HepG2 (cell line): ENCODE measurements at regions not wholly inside any gene's neighbourhood (a gene's known extent, or its start where the extent isn't known, plus 50 kb on each side); places are given as distances from the start of the nearest gene placed in this dataset.
A peak's percentile ranks its signal among the peaks of the same experiment; 100 is the strongest.

Source experiments
- AGO2 ChIP-seq: fragments of 200-400 bp; formaldehyde crosslinking; optimal IDR thresholded peaks from 2 replicates; pipeline ENCODE3; 2017; ENCODE audit warnings: mild to moderate bottlenecking, low read depth, low read length, moderate library complexity
- ATM ChIP-seq: fragments of 450-650 bp; IDR thresholded peaks from 2 replicates; pipeline ENCODE4 v1.7.1; 2017; ENCODE audit warnings: mild to moderate bottlenecking, borderline replicate concordance
- BRCA1 ChIP-seq: sonication (generic); formaldehyde crosslinking; IDR thresholded peaks from 2 replicates; pipeline ENCODE4 v1.4.0; 2020; ENCODE audit warnings: missing genetic modification reagents
- DNMT1 ChIP-seq: sonication (generic); formaldehyde crosslinking; IDR thresholded peaks from 2 replicates; pipeline ENCODE4 v1.5.1; 2020; ENCODE audit warnings: mild to moderate bottlenecking, missing genetic modification reagents
- FLYWCH1 ChIP-seq: sonication (generic); formaldehyde crosslinking; IDR thresholded peaks from 2 replicates; pipeline ENCODE4 v1.8.1; 2023; ENCODE audit warnings: mild to moderate bottlenecking, missing genetic modification reagents
- FOXO1 ChIP-seq: sonication (generic); formaldehyde crosslinking; IDR thresholded peaks from 2 replicates; pipeline ENCODE4 v1.4.0; 2020; ENCODE audit warnings: missing genetic modification reagents
- GLI4 ChIP-seq: sonication (generic); formaldehyde crosslinking; IDR thresholded peaks from 2 replicates; pipeline ENCODE4 v1.5.1; 2020; ENCODE audit warnings: missing genetic modification reagents, mild to moderate bottlenecking, moderate library complexity, borderline replicate concordance
- JUNB ChIP-seq: sonication (generic); formaldehyde crosslinking; IDR thresholded peaks from 2 replicates; pipeline ENCODE4 v1.8.0; 2022; ENCODE audit warnings: missing genetic modification reagents, mild to moderate bottlenecking, borderline replicate concordance
- JUND ChIP-seq: sonication (generic); formaldehyde crosslinking; IDR thresholded peaks from 2 replicates; pipeline ENCODE4 v1.8.0; 2022; ENCODE audit warnings: mild to moderate bottlenecking, missing genetic modification reagents
- KLF6 ChIP-seq: IDR thresholded peaks from 2 replicates; pipeline ENCODE4 v1.8.0; 2016; ENCODE audit warnings: missing biosample characterization, missing genetic modification reagents
- KMT2B ChIP-seq: IDR thresholded peaks from 2 replicates; pipeline ENCODE4 v1.6.1; 2016; ENCODE audit warnings: missing genetic modification reagents, missing compliant biosample characterization
- MEIS2 ChIP-seq: sonication (generic); formaldehyde crosslinking; IDR thresholded peaks from 2 replicates; pipeline ENCODE4 v1.9.0; 2021; ENCODE audit warnings: mild to moderate bottlenecking, missing genetic modification reagents
- RXRB ChIP-seq: IDR thresholded peaks from 2 replicates; pipeline ENCODE4 v1.6.1; 2016; ENCODE audit warnings: borderline replicate concordance, missing genetic modification reagents, missing compliant biosample characterization
- SETDB1 ChIP-seq: sonication (generic); formaldehyde crosslinking; IDR thresholded peaks from 2 replicates; pipeline ENCODE4 v1.5.1; 2020; ENCODE audit warnings: missing genetic modification reagents, mild to moderate bottlenecking, borderline replicate concordance
- SSRP1 ChIP-seq: IDR thresholded peaks from 2 replicates; pipeline ENCODE4 v1.6.1; 2016; ENCODE audit warnings: control low read depth
- ZBTB8A ChIP-seq: sonication (generic); formaldehyde crosslinking; IDR thresholded peaks from 2 replicates; pipeline ENCODE4 v1.4.0; 2020; ENCODE audit warnings: mild to moderate bottlenecking, low read depth, missing genetic modification reagents, borderline replicate concordance
- ZEB1 ChIP-seq: IDR thresholded peaks from 2 replicates; pipeline ENCODE4 v1.6.1; 2012; ENCODE audit warnings: mild to moderate bottlenecking, low read depth, inconsistent platforms; ENCODE audit not compliant: insufficient replicate concordance
- ZNF101 ChIP-seq: sonication (generic); formaldehyde crosslinking; IDR thresholded peaks from 2 replicates; pipeline ENCODE4 v1.4.0; 2020; ENCODE audit warnings: mild to moderate bottlenecking, low read depth, missing genetic modification reagents, borderline replicate concordance
- ZNF143 ChIP-seq: sonication (generic); formaldehyde crosslinking; IDR thresholded peaks from 2 replicates; pipeline ENCODE4 v1.4.0; 2020; ENCODE audit warnings: missing genetic modification reagents
- ZNF296 ChIP-seq: sonication (generic); formaldehyde crosslinking; conservative IDR thresholded peaks from 2 replicates; pipeline ENCODE4 v1.5.0; 2020; ENCODE audit warnings: mild to moderate bottlenecking, missing genetic modification reagents
- ZNF414 ChIP-seq: sonication (generic); formaldehyde crosslinking; IDR thresholded peaks from 2 replicates; pipeline ENCODE4 v1.5.0; 2020; ENCODE audit warnings: missing genetic modification reagents
- ZNF598 ChIP-seq: sonication (generic); formaldehyde crosslinking; IDR thresholded peaks from 2 replicates; pipeline ENCODE4 v1.5.1; 2020; ENCODE audit warnings: mild to moderate bottlenecking, missing genetic modification reagents, borderline replicate concordance
- ZNF761 ChIP-seq: sonication (generic); formaldehyde crosslinking; conservative IDR thresholded peaks from 2 replicates; pipeline ENCODE4 v1.4.0; 2020; ENCODE audit warnings: mild to moderate bottlenecking, missing genetic modification reagents
- ZNF766 ChIP-seq: sonication (generic); formaldehyde crosslinking; IDR thresholded peaks from 2 replicates; pipeline ENCODE4 v1.5.0; 2020; ENCODE audit warnings: missing genetic modification reagents, borderline replicate concordance
- ZZZ3 ChIP-seq: sonication (generic); formaldehyde crosslinking; IDR thresholded peaks from 2 replicates; pipeline ENCODE4 v1.4.0; 2020; ENCODE audit warnings: missing genetic modification reagents, mild to moderate bottlenecking, borderline replicate concordance
- TF ChIP-seq, protein P1 (sequence below): sonication (generic); formaldehyde crosslinking; IDR thresholded peaks from 2 replicates; pipeline ENCODE4 v1.4.0; 2020; ENCODE audit warnings: missing genetic modification reagents
- TF ChIP-seq, protein P2 (sequence below): sonication (generic); formaldehyde crosslinking; IDR thresholded peaks from 2 replicates; pipeline ENCODE4 v1.4.0; 2020; ENCODE audit warnings: missing genetic modification reagents

DNA sequence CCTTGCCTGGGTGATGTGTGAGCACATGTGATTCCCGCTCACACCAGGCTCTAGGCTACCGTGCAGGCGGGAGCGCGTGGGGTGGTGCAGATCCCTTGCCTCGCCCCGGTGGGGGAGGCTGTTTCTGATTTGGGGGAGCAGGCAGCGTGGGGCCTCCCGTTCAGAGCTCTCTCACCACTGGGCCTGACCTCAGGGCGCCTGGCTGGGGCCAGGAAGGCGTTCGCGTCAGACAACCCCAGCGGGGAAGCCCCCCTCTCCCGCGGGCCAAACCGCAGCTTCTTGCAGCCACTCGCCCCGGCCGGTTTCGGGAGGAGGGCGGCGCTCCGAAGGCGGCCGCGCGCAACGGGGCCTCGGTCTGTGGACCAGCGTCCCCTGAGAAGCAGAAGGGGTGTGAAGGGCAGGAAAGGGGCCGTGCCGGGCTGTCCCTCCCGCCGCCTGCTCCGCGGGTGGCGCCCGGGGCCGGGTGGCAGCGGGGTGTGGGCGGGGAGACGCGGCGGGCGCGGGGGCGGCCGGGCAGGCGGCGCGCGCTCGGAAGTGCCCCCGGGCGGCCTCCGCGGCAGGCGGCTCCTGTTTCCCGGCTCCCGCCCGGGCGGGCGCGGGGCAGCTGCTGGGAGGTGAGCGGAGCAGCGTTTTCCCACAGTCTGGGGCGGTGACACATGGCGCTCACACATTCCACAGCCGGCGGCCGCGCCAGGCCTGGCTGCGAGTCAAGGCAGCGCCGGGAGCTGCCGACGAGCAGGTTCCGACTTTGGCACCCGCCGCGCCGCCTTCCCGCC lies 65.1 kb upstream of the HES1 start (continued):
- 0 out of 2 replicates have a peak, but pooled peaks have one; percentile 94 for TF ChIP-seq ZNF101 (CRISPR knock-in tag)
- no peak for TF ChIP-seq SSRP1 (CRISPR knock-in tag)
- TF ChIP-seq ATM: no peak
- TF ChIP-seq ZNF296 (CRISPR knock-in tag): peak; percentile 58; the same call in 1 of the 2 replicates
- peak; percentile 95 for TF ChIP-seq FLYWCH1
- TF ChIP-seq ZBTB8A (CRISPR knock-in tag): peak; percentile 91; the same call in 1 of the 2 replicates
- no peak for TF ChIP-seq FOXO1 (CRISPR knock-in tag)
- peak; percentile 98 for TF ChIP-seq KLF6
- peak; percentile 8; the same call in 1 of the 2 replicates for TF ChIP-seq ZNF761 (CRISPR knock-in tag)
- peak; percentile 18; the same call in 1 of the 2 replicates for TF ChIP-seq GLI4 (CRISPR knock-in tag)
- TF ChIP-seq ZNF598 (CRISPR knock-in tag): peak; percentile 10; the same call in 1 of the 2 replicates
- TF ChIP-seq, protein P1, sequence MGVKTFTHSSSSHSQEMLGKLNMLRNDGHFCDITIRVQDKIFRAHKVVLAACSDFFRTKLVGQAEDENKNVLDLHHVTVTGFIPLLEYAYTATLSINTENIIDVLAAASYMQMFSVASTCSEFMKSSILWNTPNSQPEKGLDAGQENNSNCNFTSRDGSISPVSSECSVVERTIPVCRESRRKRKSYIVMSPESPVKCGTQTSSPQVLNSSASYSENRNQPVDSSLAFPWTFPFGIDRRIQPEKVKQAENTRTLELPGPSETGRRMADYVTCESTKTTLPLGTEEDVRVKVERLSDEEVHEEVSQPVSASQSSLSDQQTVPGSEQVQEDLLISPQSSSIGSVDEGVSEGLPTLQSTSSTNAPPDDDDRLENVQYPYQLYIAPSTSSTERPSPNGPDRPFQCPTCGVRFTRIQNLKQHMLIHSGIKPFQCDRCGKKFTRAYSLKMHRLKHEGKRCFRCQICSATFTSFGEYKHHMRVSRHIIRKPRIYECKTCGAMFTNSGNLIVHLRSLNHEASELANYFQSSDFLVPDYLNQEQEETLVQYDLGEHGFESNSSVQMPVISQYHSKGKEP: peak; percentile 94; the same call in 1 of the 2 replicates
- TF ChIP-seq ZEB1: no peak
- no peak; the same call in 1 of the 2 replicates for TF ChIP-seq ZNF414
- peak; percentile 96; the same call in 1 of the 2 replicates for TF ChIP-seq BRCA1 (CRISPR knock-in tag)
- no peak for TF ChIP-seq AGO2
- TF ChIP-seq, protein P2, sequence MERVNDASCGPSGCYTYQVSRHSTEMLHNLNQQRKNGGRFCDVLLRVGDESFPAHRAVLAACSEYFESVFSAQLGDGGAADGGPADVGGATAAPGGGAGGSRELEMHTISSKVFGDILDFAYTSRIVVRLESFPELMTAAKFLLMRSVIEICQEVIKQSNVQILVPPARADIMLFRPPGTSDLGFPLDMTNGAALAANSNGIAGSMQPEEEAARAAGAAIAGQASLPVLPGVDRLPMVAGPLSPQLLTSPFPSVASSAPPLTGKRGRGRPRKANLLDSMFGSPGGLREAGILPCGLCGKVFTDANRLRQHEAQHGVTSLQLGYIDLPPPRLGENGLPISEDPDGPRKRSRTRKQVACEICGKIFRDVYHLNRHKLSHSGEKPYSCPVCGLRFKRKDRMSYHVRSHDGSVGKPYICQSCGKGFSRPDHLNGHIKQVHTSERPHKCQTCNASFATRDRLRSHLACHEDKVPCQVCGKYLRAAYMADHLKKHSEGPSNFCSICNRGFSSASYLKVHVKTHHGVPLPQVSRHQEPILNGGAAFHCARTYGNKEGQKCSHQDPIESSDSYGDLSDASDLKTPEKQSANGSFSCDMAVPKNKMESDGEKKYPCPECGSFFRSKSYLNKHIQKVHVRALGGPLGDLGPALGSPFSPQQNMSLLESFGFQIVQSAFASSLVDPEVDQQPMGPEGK (CRISPR knock-in tag): peak; percentile 39
- peak; percentile 83; the same call in 1 of the 2 replicates for TF ChIP-seq KMT2B (CRISPR knock-in tag)
- TF ChIP-seq ZNF766 (CRISPR knock-in tag): peak; percentile 97
- TF ChIP-seq ZZZ3 (CRISPR knock-in tag): peak; percentile 59; the same call in 1 of the 2 replicates
- 0 out of 2 replicates have a peak, but pooled peaks have one; percentile 71 for TF ChIP-seq SETDB1
- TF ChIP-seq ZNF143 (CRISPR knock-in tag): peak; percentile 66
- peak; percentile 94 for TF ChIP-seq MEIS2 (CRISPR knock-in tag)
- TF ChIP-seq JUND (CRISPR knock-in tag): no peak
- TF ChIP-seq JUNB (CRISPR knock-in tag): peak; percentile 88
- TF ChIP-seq RXRB: peak; percentile 76
- TF ChIP-seq DNMT1 (CRISPR knock-in tag): peak; percentile 98
